SK-N-SH (cell line): ENCODE measurements at regions not wholly inside any gene's neighbourhood (a gene's known extent, or its start where the extent isn't known, plus 50 kb on each side); places are given as distances from the start of the nearest gene placed in this dataset.

Source experiments
- CTCF ChIA-PET: fragments of 300-600, 350-600 bp; formaldehyde crosslinking; extraction: SDS; loops from one replicate; lab custom pipeline; 2021; lab: Yijun Ruan, JAX
- POLR2A ChIA-PET: fragments of 350-600 bp; sonication (Branson Sonifier 250); formaldehyde crosslinking; extraction: SDS; loops from one replicate; lab custom pipeline; 2020; ENCODE audit warnings: antibody characterized with exemption, inconsistent platforms; lab: Yijun Ruan, JAX
- DNase-seq: peaks from one replicate; pipeline ENCODE4 v3.0.0; 2012
- H2AFZ ChIP-seq: fragments of 200-600 bp; sonication (generic); 2 replicates; pipeline ENCODE4 v1.8.1; 2016; ENCODE audit warnings: antibody characterized with exemption, mild to moderate bottlenecking, low read depth
- H3F3A ChIP-seq: fragments of 200-600 bp; sonication (generic); replicated peaks from 2 replicates; pipeline ENCODE3; 2016; ENCODE audit warnings: antibody characterized with exemption, mild to moderate bottlenecking; ENCODE audit not compliant: insufficient read depth
- H3K27ac ChIP-seq, 2 experiments: fragments of 200-500 bp in 1 of 2; fragments of 200-600 bp in 1 of 2; sonication (Bioruptor generic) in 1 of 2; sonication (generic), shearing (Covaris generic) in 1 of 2; 2 replicates each; pipeline versions ENCODE4 v1.5.1 to v1.6.1; 2014 to 2016; ENCODE audit warnings: low read depth in 2 of 2, inconsistent platforms in 1 of 2, low read length in 1 of 2, mild to moderate bottlenecking in 1 of 2, mixed read lengths in 1 of 2
- H3K27me3 ChIP-seq: fragments of 200-600 bp; sonication (generic), shearing (Covaris generic); 2 replicates; pipeline ENCODE4 v1.6.1; 2016; ENCODE audit warnings: mixed run types; ENCODE audit not compliant: insufficient read depth
- H3K36me3 ChIP-seq, 2 experiments: fragments of 200-500 bp in 1 of 2; fragments of 200-600 bp in 1 of 2; sonication (Bioruptor generic) in 1 of 2; sonication (generic) in 1 of 2; replicated peaks in 1 of 2; 2 replicates each; pipeline versions ENCODE3 to v1.5.1; 2014 to 2016; ENCODE audit warnings: low read length in 1 of 2, mild to moderate bottlenecking in 1 of 2; ENCODE audit not compliant: insufficient read depth in 2 of 2, control insufficient read depth in 1 of 2
- H3K4me1 ChIP-seq, 2 experiments: fragments of 200-500 bp in 1 of 2; fragments of 200-600 bp in 1 of 2; sonication (Bioruptor generic) in 1 of 2; sonication (generic), shearing (Covaris generic) in 1 of 2; 2 replicates each; pipeline versions ENCODE4 v1.5.1 to v1.6.1; 2014 to 2016; ENCODE audit warnings: low read depth in 1 of 2, low read length in 1 of 2, mixed run types in 1 of 2; ENCODE audit not compliant: insufficient read depth in 2 of 2, control insufficient read depth in 1 of 2
- H3K4me2 ChIP-seq: fragments of 200-600 bp; sonication (generic), shearing (Covaris generic); 2 replicates; pipeline ENCODE4 v1.6.1; 2017; ENCODE audit warnings: mixed run types
- H3K4me3 ChIP-seq, 2 experiments: fragments of 200-500 bp in 1 of 2; fragments of 200-600 bp in 1 of 2; sonication (Bioruptor generic) in 1 of 2; sonication (generic), shearing (Covaris generic) in 1 of 2; 2 replicates each; pipeline versions ENCODE4 v1.5.1 to v1.8.1; 2014 to 2016; ENCODE audit warnings: low read depth in 2 of 2, inconsistent platforms in 1 of 2, low read length in 1 of 2, mild to moderate bottlenecking in 1 of 2, mixed read lengths in 1 of 2, moderate library complexity in 1 of 2
- H3K79me2 ChIP-seq: fragments of 200-600 bp; sonication (generic); 2 replicates; pipeline ENCODE4 v1.8.1; 2017; ENCODE audit warnings: mild to moderate bottlenecking; ENCODE audit not compliant: insufficient read depth
- H3K9ac ChIP-seq: fragments of 200-600 bp; sonication (generic); 2 replicates; pipeline ENCODE4 v1.6.1; 2017; ENCODE audit warnings: mixed run types
- H3K9me2 ChIP-seq: fragments of 200-600 bp; sonication (generic); 2 replicates; pipeline ENCODE4 v1.6.1; 2017; ENCODE audit warnings: mixed run types
- H3K9me3 ChIP-seq: fragments of 200-600 bp; sonication (generic); 2 replicates; pipeline ENCODE4 v1.6.1; 2017; ENCODE audit warnings: mixed run types, mild to moderate bottlenecking, moderate library complexity
- H4K20me1 ChIP-seq: fragments of 200-600 bp; sonication (generic); 2 replicates; pipeline ENCODE4 v1.6.1; 2017; ENCODE audit warnings: mild to moderate bottlenecking, mixed run types; ENCODE audit not compliant: insufficient read depth
- CHD2 ChIP-seq: fragments of 150-350 bp; IDR thresholded peaks from 2 replicates; pipeline ENCODE4 v1.6.1; 2018; ENCODE audit warnings: low read length; ENCODE audit not compliant: partially characterized antibody
- ELF1 ChIP-seq: IDR thresholded peaks from 2 replicates; pipeline ENCODE4 v1.4.0; 2012
- FOXJ3 ChIP-seq: sonication (generic); formaldehyde crosslinking; IDR thresholded peaks from 2 replicates; pipeline ENCODE4 v1.5.1; 2020; ENCODE audit warnings: mild to moderate bottlenecking, missing genetic modification reagents
- MEF2A ChIP-seq: IDR thresholded peaks from 2 replicates; pipeline ENCODE4 v1.4.0; 2012; ENCODE audit warnings: low read depth, borderline replicate concordance
- MXI1 ChIP-seq: IDR thresholded peaks from 2 replicates; pipeline ENCODE4 v1.6.1; 2012; ENCODE audit warnings: mild to moderate bottlenecking, low read depth, low read length, improper control_type of control experiment
- NFIC ChIP-seq: IDR thresholded peaks from 2 replicates; pipeline ENCODE4 v1.4.0; 2012; ENCODE audit warnings: borderline replicate concordance
- NRF1 ChIP-seq: IDR thresholded peaks from 2 replicates; pipeline ENCODE4 v1.6.1; 2012; ENCODE audit warnings: low read depth, mild to moderate bottlenecking, low read length
- POLR2AphosphoS5 ChIP-seq: IDR thresholded peaks from 2 replicates; pipeline ENCODE4 v1.6.1; 2012; ENCODE audit warnings: low read depth, low read length
- RAD21 ChIP-seq: IDR thresholded peaks from 2 replicates; pipeline ENCODE4 v1.6.1; 2012; ENCODE audit warnings: mild to moderate bottlenecking, low read length
- RCOR1 ChIP-seq: fragments of 150-350 bp; IDR thresholded peaks from 2 replicates; pipeline ENCODE4 v1.6.1; 2017; ENCODE audit warnings: antibody characterized with exemption, low read length
- SIN3A ChIP-seq: IDR thresholded peaks from 2 replicates; pipeline ENCODE4 v1.6.1; 2012; ENCODE audit warnings: low read depth, mild to moderate bottlenecking, low read length, moderate library complexity, borderline replicate concordance
- TAF1 ChIP-seq: IDR thresholded peaks from 2 replicates; pipeline ENCODE4 v1.6.1; 2012; ENCODE audit warnings: low read depth, mild to moderate bottlenecking, low read length, moderate library complexity, borderline replicate concordance
- TCF12 ChIP-seq: IDR thresholded peaks from 2 replicates; pipeline ENCODE4 v1.4.0; 2012
- WGBS: methylation state at CpG from one replicate; pipeline ENCODE4 v1.1.6; 2017; ENCODE audit warnings: low lambda C conversion rate; 5-methylcytosine and 5-hydroxymethylcytosine counted together
- TF ChIP-seq, protein P1 (sequence below): IDR thresholded peaks from 2 replicates; pipeline ENCODE4 v1.6.1; 2012; ENCODE audit warnings: mild to moderate bottlenecking, low read depth, low read length, moderate library complexity

DNA sequence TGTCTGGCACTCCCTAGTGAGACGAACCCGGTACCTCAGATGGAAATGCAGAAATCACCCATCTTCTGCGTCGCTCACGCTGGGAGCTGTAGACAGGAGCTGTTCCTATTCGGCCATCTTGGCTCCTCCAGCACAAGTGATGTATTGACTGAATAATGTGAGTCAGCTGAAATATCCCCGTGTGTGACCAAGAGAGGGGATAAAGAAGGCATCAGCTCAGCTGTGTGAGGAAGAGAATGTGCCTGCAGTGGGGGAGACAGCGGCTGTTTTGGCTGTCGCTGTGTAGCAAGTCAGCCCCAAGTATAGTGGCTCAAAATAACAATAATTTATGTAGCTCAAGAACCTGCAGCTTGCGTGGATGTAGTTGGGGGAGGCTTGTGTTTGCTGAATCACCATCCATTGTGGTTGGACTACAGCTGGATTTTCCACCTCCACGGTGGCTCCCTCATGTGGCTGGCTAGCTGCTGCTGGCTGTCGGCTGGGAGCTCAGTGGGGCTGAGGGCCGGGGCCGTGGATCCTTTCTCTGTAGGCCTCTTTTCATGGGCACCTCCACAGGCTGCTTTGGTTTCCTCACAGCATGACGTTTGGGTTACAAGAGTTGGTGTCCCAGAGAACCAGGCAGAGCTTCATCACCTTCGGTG lies 434.5 kb downstream of the CCSER2 start:
- Histone ChIP-seq H2AFZ (no peak overlapping the region), H3K9me3 (no peaks in the 10 kb centered on the region), H3K36me3 (no peaks in the 10 kb centered on the region), H3K27ac (no peak overlapping the region)
- CTCF ChIA-PET: interaction anchor here (1.6 kb wide), 1 partner anchor 47 kb away, joined by 4 read pairs; no protein-coding TSS in a partner anchor
- no peak for TF ChIP-seq RAD21
- TF ChIP-seq ELF1: no peak
- no peak for TF ChIP-seq SIN3A
- TF ChIP-seq RCOR1: no peak
- no peak for TF ChIP-seq MXI1
- no peak for TF ChIP-seq NRF1
- TF ChIP-seq, all 33 proteins: peak for 0
- no peak overlapping the region for H3K4me2 ChIP-seq
- H4K20me1 ChIP-seq: no peaks in the 10 kb centered on the region
- H3K27me3 ChIP-seq: no peaks in the 10 kb centered on the region
- no peak overlapping the region for H3K9ac ChIP-seq
- no peak for DNase-seq
- H3K79me2 ChIP-seq: no peaks in the 10 kb centered on the region
- H3F3A ChIP-seq: no peaks in the 10 kb centered on the region
- WGBS: 59% methylated on average over 14 of the region's 16 CpGs
- POLR2A ChIA-PET: no interaction called here
- H3K4me1 ChIP-seq: no peaks in the 10 kb centered on the region
- no peaks in the 10 kb centered on the region for H3K9me2 ChIP-seq
- no peak overlapping the region for H3K4me3 ChIP-seq

DNA sequence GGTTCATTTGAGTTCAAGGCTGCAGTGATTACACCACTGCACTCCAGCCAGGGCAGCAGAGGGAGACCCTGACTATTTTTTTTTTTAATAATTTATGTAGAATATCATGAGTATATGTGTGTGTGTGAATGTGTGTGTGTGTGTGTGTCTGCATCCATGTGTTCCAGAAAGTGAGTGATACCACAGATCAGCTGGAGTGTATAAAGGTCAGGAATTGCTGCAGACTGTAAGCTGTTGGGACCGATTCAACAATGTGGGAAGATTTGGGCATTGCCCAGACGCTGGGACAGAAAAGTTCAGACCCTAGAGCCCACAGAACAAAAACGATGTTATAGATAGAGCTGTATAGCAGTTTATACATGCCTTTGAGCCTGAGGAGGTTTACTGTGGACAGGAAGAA lies 435.6 kb downstream of the CCSER2 start:
- Histone ChIP-seq H2AFZ (no peak overlapping the region), H3K9me2 (no peaks in the 10 kb centered on the region), H3K27ac (no peak overlapping the region), H3K27me3 (no peaks in the 10 kb centered on the region), H3K9me3 (no peaks in the 10 kb centered on the region), H3K4me1 (no peaks in the 10 kb centered on the region), H3K9ac (no peak overlapping the region), H3K4me3 (no peak overlapping the region), H3K4me2 (no peak overlapping the region), H3F3A (no peaks in the 10 kb centered on the region), H3K79me2 (no peaks in the 10 kb centered on the region), H3K36me3 (no peaks in the 10 kb centered on the region), H4K20me1 (no peaks in the 10 kb centered on the region)
- TF ChIP-seq TAF1 (no peak), CHD2 (no peak), FOXJ3 (CRISPR knock-in tag) (no peak), NFIC (no peak), TCF12 (no peak), POLR2AphosphoS5 (no peak), MEF2A (no peak)
- TF ChIP-seq, protein P1, sequence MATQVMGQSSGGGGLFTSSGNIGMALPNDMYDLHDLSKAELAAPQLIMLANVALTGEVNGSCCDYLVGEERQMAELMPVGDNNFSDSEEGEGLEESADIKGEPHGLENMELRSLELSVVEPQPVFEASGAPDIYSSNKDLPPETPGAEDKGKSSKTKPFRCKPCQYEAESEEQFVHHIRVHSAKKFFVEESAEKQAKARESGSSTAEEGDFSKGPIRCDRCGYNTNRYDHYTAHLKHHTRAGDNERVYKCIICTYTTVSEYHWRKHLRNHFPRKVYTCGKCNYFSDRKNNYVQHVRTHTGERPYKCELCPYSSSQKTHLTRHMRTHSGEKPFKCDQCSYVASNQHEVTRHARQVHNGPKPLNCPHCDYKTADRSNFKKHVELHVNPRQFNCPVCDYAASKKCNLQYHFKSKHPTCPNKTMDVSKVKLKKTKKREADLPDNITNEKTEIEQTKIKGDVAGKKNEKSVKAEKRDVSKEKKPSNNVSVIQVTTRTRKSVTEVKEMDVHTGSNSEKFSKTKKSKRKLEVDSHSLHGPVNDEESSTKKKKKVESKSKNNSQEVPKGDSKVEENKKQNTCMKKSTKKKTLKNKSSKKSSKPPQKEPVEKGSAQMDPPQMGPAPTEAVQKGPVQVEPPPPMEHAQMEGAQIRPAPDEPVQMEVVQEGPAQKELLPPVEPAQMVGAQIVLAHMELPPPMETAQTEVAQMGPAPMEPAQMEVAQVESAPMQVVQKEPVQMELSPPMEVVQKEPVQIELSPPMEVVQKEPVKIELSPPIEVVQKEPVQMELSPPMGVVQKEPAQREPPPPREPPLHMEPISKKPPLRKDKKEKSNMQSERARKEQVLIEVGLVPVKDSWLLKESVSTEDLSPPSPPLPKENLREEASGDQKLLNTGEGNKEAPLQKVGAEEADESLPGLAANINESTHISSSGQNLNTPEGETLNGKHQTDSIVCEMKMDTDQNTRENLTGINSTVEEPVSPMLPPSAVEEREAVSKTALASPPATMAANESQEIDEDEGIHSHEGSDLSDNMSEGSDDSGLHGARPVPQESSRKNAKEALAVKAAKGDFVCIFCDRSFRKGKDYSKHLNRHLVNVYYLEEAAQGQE: no peak
- POLR2A ChIA-PET: no interaction called here
- CTCF ChIA-PET: interaction anchor here (0.8 to 1.6 kb wide), 2 partner anchors 48 to 93 kb away, joined by 3 to 4 read pairs; no protein-coding TSS in a partner anchor
- 12% methylated on average over 3 of the region's 3 CpGs for WGBS
- DNase-seq: no peak
